T-helper 2 cell (primary cell): ENCODE measurements at regions not wholly inside any gene's neighbourhood (a gene's known extent, or its start where the extent isn't known, plus 50 kb on each side); places are given as distances from the start of the nearest gene placed in this dataset.
"Not testable (repeated sequence)": the region's sequence is repeated elsewhere in the genome, so short reads cannot be mapped to it uniquely, and the experiment has no call there.

ENCODE experiments used
- DNase-seq, 5 experiments: peaks; one replicate each; pipeline versions ENCODE4 v3.0.0 to v3.0.0-alpha.2; 2012 to 2022

DNA sequence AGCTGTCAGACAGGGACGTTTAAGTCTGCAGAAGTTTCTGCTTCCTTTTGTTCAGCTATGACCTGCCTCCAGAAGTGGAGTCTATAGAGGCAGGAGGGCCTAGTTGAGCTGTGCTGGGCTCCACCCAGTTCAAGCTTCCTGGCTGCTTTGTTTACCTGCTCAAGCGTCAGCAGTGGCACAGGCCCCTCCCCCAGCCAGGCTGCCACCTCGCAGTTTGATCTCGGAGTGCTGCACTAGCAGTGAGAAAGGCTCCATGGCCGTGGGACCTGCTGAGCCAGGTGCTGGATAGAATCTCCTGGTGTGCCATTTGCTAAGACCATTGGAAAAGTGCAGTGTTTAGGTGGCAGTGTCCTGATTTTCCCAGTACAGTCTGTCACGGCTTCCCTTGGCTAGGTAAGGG is 887.6 kb upstream of the ADGRL4 start:
- DNase-seq = not testable (repeated sequence)

DNA sequence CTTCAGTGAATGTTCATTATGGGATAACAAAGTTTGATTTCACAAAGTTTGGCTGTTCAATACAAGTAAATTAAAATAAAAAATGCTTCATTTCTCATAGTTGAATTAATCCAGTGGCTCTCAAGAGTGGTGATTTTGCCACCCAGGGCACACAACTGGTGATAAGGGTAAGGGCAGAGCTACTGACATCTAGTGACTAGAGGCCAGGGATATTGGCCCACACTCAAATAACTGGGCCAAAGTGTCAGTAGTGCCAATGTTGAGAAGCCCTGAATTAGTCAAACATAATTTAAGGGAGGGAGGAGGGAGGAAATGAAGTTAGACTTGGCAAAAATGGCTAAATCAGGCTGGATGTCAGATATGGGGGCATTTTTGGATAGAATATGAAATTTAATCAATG is 880.5 kb upstream of the ADGRL4 start:
- DNase-seq = no peak

- no peak for DNase-seq
These were observed 878.6 kb upstream of the ADGRL4 start for GRCh38 chr1:79885101-79885500.

- DNase-seq = no peak
These were observed 870.6 kb upstream of the ADGRL4 start for GRCh38 chr1:79877086-79877485.

GRCh38 chr1:79875187-79875586 is 868.7 kb upstream of the ADGRL4 start:
- DNase-seq = no peak

DNA sequence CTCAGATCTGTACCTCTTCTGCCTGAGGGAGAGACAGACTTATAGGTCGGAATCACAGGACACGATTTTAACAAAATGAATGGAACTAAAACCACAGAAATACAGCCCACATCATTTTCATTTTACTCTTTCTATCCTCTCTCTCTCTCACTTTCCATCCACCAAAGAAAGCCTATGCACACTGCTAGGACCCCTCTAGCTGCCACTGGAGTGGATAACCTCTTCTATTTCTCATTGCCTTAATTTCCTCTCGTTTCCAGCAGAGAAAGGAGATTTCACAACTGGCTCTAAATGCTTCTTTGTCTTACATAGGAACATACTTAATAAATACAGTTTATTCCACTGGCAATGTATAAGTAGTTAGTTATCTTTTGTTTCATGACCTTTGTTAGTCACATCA is 867.8 kb upstream of the ADGRL4 start:
- no peak for DNase-seq

DNA sequence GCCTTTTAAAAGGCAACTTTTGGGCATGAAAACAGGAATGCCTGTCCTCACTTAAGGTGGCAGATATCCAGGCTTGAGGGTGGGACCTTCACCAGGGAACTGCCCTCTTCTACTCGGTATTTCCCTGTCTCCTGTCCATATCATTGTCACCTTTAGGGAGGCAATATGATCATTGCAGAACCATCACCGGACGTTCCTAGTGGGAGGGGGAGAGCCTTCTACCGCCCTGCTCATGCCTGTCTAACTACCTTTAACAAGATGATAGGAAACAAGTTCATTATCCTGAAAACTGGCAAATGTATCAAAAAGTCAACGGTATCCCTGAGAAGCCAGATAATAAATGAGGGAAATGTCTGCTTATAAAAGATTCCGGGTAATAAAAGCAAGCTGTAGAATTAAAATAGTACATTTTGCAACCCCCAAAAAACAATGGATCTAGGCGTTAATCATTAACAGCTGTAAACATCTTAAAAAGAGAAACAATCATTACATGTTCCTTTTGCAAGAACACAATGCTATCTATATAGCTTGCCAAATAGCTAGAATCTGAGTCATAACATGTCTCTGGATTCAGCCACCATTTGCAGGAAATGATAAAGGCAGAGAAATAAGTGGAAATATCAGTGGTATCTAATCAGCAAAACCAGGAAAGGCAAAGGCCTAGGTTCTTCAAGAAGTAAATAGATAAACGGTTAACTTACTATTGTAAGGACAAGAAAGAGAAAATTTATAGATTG is 852.9 kb upstream of the ADGRL4 start:
- DNase-seq = no peak

DNA sequence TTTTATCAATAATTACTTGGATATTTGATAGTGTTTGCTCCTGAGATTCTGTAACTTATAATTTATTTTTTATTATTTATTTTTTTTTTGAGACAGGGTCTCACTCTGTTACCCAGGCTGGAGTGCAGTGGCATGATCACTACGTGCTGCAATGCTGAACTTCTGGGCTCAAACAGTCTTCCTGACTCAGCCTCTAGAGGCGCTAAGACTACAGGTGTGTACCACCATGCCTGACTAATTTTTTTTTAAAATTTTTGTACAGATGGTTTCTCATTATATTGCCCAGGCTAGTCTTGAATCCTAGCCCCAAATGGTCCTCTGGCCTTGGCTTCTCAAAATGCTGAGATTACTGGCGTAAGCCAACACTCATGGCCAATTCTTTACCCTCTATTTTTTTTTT is 845.5 kb upstream of the ADGRL4 start:
- no peak for DNase-seq

DNA sequence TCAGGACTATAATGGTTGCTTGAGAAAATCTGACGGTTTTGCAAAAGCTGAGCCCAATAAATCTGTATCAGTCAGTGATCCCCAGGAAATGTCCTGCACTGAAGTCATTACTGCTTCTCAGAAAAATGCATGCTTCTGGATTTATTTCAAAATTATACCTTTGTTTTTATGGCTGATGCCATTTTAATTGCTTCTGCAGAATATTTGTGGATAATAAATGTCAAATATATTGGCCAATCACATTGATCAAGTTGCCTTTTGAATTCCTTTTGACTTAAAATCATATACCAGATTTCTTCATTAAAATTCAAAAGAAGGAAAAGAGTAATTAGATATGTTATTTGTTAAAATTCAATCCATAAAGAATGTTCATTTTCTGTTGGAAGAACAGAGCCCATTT is 842.9 kb upstream of the ADGRL4 start:
- DNase-seq = no peak

- DNase-seq = no peak
These were observed 841.8 kb upstream of the ADGRL4 start for GRCh38 chr1:79848316-79848715.

GRCh38 chr1:79847700-79848099 is 841.2 kb upstream of the ADGRL4 start:
- no peak for DNase-seq

DNA sequence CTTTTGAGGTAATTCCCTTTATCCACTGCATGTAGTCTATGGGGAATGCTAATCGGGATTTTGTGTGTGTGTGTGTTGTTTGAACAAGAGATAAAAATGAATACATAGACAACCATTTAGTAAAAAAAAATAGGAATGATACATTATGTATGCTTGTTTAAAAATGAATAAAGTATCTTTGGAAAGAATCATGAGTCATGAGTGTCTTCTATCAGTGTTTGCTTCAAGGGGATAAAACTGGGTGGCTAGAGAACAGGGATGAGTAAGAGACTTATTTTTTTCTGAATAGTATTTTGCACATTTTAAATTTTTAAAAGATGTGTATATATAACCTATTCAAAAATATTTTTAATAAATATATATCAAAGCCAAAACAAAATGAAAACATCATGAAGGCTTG is 839.4 kb upstream of the ADGRL4 start:
- DNase-seq = no peak

GRCh38 chr1:79842811-79843210 is 836.3 kb upstream of the ADGRL4 start:
- no peak for DNase-seq

GRCh38 chr1:79839882-79840281 is 833.4 kb upstream of the ADGRL4 start:
- no peak for DNase-seq

DNA sequence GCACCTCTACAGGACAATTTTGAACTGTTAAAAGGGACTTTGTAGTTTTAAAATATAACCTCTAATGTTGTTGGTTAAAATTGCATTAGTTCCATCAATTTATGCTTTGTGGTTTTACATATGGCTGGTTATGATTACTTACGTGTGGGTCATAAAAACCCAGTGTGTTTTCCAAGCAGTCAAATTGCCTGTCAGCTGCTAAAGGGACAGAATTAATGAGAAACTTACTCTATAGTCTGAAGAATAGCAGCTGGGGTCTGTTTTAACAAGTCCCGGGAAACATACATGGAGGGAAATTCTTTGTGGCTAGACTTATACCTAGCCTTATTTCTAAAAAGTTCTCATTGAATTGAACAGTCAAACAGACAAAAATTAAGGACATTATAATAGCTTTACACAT is 820.9 kb upstream of the ADGRL4 start:
- no peak for DNase-seq

DNA sequence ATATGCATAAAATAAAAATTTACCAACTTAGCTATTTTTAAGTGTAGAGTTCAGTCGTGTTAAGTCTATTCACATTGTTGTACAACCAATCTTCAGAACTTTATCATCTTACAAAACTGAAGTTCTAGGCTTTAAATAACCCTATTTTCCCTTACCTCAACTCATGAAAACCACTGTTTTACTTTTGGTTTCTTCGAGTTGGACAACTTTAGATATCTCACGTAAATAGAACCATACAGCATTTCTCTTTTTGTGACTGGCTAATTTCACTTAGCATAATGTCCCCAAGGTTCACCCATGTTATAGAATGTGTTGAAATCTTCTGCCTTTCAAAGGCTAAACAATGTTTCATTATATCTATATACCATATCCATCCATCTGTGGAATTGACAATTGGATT is 819.0 kb upstream of the ADGRL4 start:
- DNase-seq = no peak

DNA sequence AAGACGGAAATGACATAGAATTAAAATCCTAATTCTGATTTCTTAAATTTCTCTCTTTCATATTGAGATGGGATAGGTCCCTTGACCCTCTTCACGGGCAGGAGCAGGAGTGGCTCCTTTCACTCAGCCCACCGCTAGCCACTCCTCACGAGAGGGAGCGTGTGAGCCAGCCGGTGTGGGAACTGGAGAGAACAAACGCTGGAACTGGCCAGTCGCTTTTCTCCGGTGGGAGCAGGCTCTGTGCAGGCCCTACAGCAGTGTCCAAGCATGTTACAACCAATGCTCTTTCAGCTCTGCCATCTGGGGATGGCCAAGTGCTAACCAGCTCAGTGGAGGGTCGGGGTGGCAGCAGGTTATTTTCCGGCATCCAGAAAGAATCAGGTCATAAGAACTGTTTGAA is 815.5 kb upstream of the ADGRL4 start:
- DNase-seq = no peak

- no peak for DNase-seq
These were observed 812.6 kb upstream of the ADGRL4 start for GRCh38 chr1:79819140-79819539.

- DNase-seq = no peak
These were observed 810.6 kb upstream of the ADGRL4 start for GRCh38 chr1:79817031-79817560.

GRCh38 chr1:79815115-79815514 is 808.6 kb upstream of the ADGRL4 start:
- DNase-seq = no peak

GRCh38 chr1:79811173-79811572 is 804.6 kb upstream of the ADGRL4 start:
- no peak for DNase-seq

DNA sequence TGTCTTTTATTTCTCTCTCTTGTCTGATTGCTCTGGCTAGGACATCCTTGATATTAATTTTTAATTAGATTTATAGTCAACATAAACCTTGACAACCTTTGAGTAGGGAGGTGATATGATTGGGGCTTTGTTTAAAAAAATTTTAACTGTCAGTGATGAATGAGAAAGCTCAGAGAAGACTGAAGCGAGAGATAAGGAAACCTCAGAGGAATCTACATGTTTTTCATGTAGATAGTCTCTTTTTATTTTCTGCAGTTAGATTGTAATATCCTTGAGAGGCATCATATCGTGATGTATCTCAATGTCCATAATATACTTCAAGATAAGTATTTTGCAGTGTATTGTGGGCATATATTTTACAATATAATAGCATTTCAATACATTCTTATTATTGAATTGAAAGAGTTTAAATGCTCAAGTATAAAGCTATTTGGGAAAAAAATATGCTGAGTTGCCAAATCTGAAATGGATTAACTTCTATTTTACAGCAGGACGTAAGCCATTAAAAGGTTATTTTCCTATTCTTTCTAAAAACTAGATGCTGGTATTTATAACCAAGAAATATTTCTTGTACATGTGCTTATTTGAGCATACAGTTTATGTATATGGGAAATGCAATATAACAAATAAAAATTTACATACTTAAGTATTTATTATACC is 802.4 kb upstream of the ADGRL4 start:
- no peak for DNase-seq

- DNase-seq = no peak
These were observed 801.3 kb upstream of the ADGRL4 start for GRCh38 chr1:79807816-79808215.

GRCh38 chr1:79797487-79797886 is 791.0 kb upstream of the ADGRL4 start:
- DNase-seq = no peak

- no peak for DNase-seq
These were observed 789.9 kb upstream of the ADGRL4 start for GRCh38 chr1:79796434-79796833.
